ENCODE measurements at regions not wholly inside any gene's neighbourhood (a gene's known extent, or its start where the extent isn't known, plus 50 kb on each side); places are given as distances from the start of the nearest gene placed in this dataset.

- no peak for TF ChIP-seq POLR2A (IDR thresholded peaks at IDR 0.05)
- no peak for TF ChIP-seq CTCF (IDR thresholded peaks at IDR 0.05)
These were observed 104.7 kb upstream of the SPOPL start for GRCh38 chr2:138396843-138397242.

Measured in transverse colon (tissue), 3 donors.